ENCODE measurements at regions not wholly inside any gene's neighbourhood (a gene's known extent, or its start where the extent isn't known, plus 50 kb on each side); places are given as distances from the start of the nearest gene placed in this dataset.

GRCh38 chr7:115816318-115816974, 214.1 kb downstream of the TFEC start:
- Histone ChIP-seq H3K9me3 (no peaks in the 10 kb centered on the region), H3K4me1 (ENCODE audit: low read depth) (no peaks in the 10 kb centered on the region), H3K4me3 (no peak overlapping the region), H3K36me3 (ENCODE audit: low read depth) (no peaks in the 10 kb centered on the region)
- TF ChIP-seq CTCF (IDR thresholded peaks at IDR 0.05) = no peak
- no peak for ATAC-seq
- intact Hi-C loops (cut with DNase I, micrococcal nuclease) = no loop called here
- no peak for DNase-seq

- DNase-seq (no peak), ATAC-seq (no peak)
- Histone ChIP-seq H3K9me3 (no peaks in the 10 kb centered on the region), H3K36me3 (ENCODE audit: low read depth) (no peaks in the 10 kb centered on the region), H3K4me1 (ENCODE audit: low read depth) (no peaks in the 10 kb centered on the region), H3K4me3 (no peak overlapping the region)
- intact Hi-C loops (cut with DNase I, micrococcal nuclease) = no loop called here
- no peak for TF ChIP-seq CTCF (IDR thresholded peaks at IDR 0.05)
These were observed 217.8 kb downstream of the TFEC start for GRCh38 chr7:115812794-115813193.

GRCh38 chr7:115805458-115805857, 225.1 kb downstream of the TFEC start:
- Histone ChIP-seq H3K36me3 (ENCODE audit: low read depth) (no peaks in the 10 kb centered on the region), H3K4me3 (no peak overlapping the region), H3K9me3 (no peaks in the 10 kb centered on the region), H3K4me1 (ENCODE audit: low read depth) (no peaks in the 10 kb centered on the region)
- no peak for ATAC-seq
- intact Hi-C loops (cut with DNase I, micrococcal nuclease) = no loop called here
- no peak for TF ChIP-seq CTCF (IDR thresholded peaks at IDR 0.05)
- no peak for DNase-seq

GRCh38 chr7:115802415-115802814, 228.1 kb downstream of the TFEC start:
- ATAC-seq (no peak), DNase-seq (no peak)
- Histone ChIP-seq H3K4me3 (no peak overlapping the region), H3K36me3 (ENCODE audit: low read depth) (no peaks in the 10 kb centered on the region), H3K9me3 (no peaks in the 10 kb centered on the region), H3K4me1 (ENCODE audit: low read depth) (no peaks in the 10 kb centered on the region)
- TF ChIP-seq CTCF (IDR thresholded peaks at IDR 0.05) = no peak
- intact Hi-C loops (cut with DNase I, micrococcal nuclease) = no loop called here

GRCh38 chr7:115799430-115799829, 231.1 kb downstream of the TFEC start:
- Histone ChIP-seq H3K4me3 (no peak overlapping the region), H3K4me1 (ENCODE audit: low read depth) (no peaks in the 10 kb centered on the region), H3K36me3 (ENCODE audit: low read depth) (no peaks in the 10 kb centered on the region), H3K9me3 (no peaks in the 10 kb centered on the region)
- no peak for ATAC-seq
- no peak for TF ChIP-seq CTCF (IDR thresholded peaks at IDR 0.05)
- no peak for DNase-seq
- intact Hi-C loops (cut with DNase I, micrococcal nuclease) = no loop called here
